OCI-LY7 (cell line): ENCODE measurements at regions not wholly inside any gene's neighbourhood (a gene's known extent, or its start where the extent isn't known, plus 50 kb on each side); places are given as distances from the start of the nearest gene placed in this dataset.

ENCODE experiments used
- CTCF ChIP-seq: fragments of 200-600 bp; sonication (generic); conservative IDR thresholded peaks from 2 replicates; pipeline ENCODE4 v1.5.1; 2014; ENCODE audit warnings: mild to moderate bottlenecking, antibody characterized with exemption, low read length, moderate library complexity, mixed read lengths
- EZH2phosphoT487 ChIP-seq: fragments of 200-600 bp; sonication (generic); IDR thresholded peaks from 2 replicates; pipeline ENCODE4 v1.6.1; 2018; ENCODE audit warnings: low read depth, borderline replicate concordance, mild to moderate bottlenecking, mixed run types, antibody characterized with exemption, low read length, moderate library complexity, mixed read lengths

GRCh38 chr2:16273111-16273510, 332.8 kb downstream of the MYCN start:
- TF ChIP-seq CTCF: no peak
- TF ChIP-seq EZH2phosphoT487: no peak
